HG03097 (cell line): ENCODE measurements at regions not wholly inside any gene's neighbourhood (a gene's known extent, or its start where the extent isn't known, plus 50 kb on each side); places are given as distances from the start of the nearest gene placed in this dataset.
"Not testable (repeated sequence)": the region's sequence is repeated elsewhere in the genome, so short reads cannot be mapped to it uniquely, and the experiment has no call there.

Experiments used
- ATAC-seq: cut with Tn5 transposase; IDR thresholded peaks from one replicate; pipeline ENCODE4 v1.9.1; 2021; ENCODE audit not compliant: unreplicated experiment, low FRiP score

DNA sequence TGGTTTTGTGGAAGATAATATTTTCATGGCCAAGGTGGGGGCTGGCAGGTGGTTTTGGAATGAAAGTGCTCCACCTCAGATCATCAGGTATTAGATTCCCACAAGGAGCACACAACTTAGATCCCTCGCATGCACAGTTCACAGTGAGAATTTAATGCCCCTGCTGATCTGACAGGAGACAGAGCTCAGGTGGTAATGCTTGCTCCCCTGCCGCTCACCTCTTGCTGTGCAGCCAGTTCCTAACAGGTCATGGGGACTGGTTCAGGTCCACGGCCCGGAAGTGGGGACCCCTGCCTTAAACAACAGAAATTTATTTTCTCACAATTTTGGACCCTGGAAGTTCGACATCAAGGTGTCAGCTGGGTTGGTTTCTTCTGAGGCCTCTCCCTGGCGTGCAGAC is 668.7 kb upstream of the ZNF608 start:
- no peak for ATAC-seq

DNA sequence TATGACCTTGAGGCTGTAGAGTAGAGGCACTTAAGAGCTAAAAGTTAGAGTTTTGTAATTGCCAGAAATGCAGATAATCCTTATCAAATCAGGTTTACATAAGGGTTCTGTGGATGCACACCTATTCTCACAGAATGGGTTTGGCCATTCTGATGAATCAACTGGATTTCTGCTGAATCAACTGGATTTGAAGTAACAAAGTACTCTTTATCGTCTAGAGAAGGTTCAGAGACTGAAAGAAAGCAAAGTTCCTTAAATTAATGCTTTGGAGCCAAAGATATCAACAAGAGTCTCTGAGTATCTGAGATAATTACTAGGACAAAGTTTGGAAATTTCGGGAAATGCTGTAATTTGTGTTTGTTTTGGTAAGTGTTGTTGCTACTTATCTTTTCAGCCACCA is 669.6 kb upstream of the ZNF608 start:
- ATAC-seq = no peak

- ATAC-seq = no peak
Observed at GRCh38 chr5:125421006-125421405, 674.6 kb upstream of the ZNF608 start.

GRCh38 chr5:125422342-125422741 is 675.9 kb upstream of the ZNF608 start:
- ATAC-seq = no peak

GRCh38 chr5:125424402-125425141 is 678.1 kb upstream of the ZNF608 start:
- no peak for ATAC-seq

DNA sequence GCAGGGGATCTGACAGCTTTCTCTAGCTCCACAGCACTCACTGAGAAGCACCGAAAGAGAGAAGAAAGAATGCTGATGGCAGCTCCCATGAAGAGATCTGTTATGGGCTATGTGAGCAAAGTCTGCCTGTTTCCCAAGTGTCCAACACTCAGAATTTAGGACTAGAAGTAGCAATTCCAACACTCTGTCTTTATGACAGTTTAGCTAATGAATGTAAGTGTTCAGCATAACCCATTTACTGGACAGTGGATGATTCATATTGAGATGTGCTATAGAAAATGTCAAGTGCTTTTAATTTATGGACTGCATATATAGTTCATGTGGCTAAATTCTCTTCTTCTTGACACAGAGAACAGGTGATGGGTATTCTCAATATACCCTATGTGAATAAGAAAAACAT is 683.1 kb upstream of the ZNF608 start:
- no peak for ATAC-seq

DNA sequence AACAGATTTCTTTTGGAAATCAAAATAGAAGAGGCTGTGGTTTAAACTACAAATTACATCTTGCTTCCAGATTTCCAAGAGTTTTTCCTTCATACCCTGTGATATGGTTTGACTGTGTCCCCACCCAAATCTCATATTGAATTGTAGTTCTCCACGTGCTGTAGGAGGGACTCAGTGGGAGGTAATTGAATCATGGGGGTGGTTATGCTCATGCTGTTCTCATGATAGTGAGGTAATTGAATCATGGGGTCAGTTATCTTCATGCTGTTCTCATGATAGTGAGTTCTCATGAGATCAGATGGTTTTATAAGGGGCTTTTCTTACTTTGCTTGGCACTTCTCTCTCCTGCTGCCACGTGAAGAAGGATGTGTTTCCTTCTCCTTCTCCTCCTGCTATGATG is 687.0 kb upstream of the ZNF608 start:
- no peak for ATAC-seq

GRCh38 chr5:125439243-125439642 is 692.8 kb upstream of the ZNF608 start:
- ATAC-seq = no peak

GRCh38 chr5:125440905-125441304 is 694.5 kb upstream of the ZNF608 start:
- ATAC-seq = no peak

- no peak for ATAC-seq
Observed at GRCh38 chr5:125446986-125447385, 700.5 kb upstream of the ZNF608 start.

- no peak for ATAC-seq
Observed at GRCh38 chr5:125450771-125451170, 704.3 kb upstream of the ZNF608 start.

GRCh38 chr5:125451622-125452021 is 705.2 kb upstream of the ZNF608 start:
- no peak for ATAC-seq

DNA sequence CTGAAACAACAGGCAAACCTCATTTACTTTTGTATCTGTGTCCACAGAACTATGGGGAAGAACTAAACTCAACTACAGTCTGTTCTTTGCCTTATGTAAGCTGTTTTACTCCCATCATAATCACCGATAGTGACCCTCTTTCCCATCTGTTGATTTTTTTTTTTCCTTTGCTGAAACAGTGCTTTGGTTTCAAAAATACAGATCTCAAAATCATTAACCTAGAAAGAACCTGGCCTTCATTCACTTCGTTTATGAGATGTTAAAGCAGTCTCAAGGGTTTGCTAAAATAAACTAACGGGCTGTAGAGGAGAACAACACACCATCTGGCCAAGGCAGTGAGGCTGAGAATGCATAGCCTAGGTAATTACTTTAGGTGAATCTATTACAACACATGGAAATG is 706.6 kb upstream of the ZNF608 start:
- no peak for ATAC-seq

DNA sequence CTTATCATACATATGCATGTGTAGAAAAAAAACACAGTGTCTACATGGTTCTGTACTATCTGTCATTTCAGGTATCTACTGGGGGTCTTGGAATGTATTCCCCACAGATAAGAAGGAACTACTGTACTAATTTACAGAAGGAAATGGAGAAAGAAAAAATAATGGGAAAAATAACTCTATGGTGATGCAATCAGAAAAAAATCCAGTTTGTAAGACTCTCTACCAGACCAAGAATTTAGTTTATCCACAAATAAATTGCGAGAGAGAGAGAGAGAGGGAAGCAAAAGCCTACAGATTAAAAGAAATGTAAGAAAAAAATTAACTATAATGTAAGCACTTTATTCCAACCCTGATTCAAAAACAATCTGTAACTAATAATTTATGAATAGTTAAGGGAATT is 708.6 kb upstream of the ZNF608 start:
- ATAC-seq = no peak

- ATAC-seq = not testable (repeated sequence)
Observed at GRCh38 chr5:125456005-125456404, 709.6 kb upstream of the ZNF608 start.

DNA sequence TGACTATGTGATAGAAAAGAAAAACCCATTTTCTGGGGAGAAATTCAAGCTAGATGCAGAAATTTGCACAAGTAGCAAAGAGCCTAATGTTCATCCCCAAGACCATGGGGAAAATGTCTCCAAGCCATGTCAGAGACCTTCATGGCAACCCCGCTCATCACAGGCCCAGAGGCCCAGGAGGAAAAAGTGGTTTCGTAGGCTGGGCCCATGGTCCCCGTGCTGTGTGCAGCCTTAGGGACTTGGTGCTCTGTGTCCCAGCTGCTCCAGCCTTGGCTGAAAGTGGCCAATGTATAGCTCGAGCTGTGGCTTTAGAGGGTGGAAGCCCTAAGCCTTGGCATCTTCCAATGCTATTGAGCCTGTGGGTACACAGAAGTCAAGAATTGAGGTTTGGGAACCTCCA is 711.2 kb upstream of the ZNF608 start:
- no peak for ATAC-seq

DNA sequence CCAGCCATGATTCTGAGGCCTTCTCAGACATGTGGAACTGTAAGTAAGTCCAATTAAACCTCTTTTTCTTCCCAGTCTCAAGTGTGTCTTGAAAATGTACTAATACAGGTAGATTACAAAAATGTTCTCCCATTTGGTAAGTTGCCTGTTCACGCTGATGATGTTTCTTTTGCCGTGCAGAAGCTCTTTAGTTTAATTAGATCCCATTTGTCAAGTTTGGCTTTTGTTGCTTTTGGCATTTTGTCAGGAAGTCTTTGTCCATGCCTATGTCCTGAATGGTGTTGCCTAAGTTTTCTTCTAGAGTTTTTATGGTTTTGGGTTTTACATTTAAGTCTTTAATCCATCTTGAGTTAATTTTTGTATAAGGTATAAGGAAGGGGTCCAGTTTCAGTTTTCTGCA is 712.5 kb upstream of the ZNF608 start:
- not testable (repeated sequence) for ATAC-seq

DNA sequence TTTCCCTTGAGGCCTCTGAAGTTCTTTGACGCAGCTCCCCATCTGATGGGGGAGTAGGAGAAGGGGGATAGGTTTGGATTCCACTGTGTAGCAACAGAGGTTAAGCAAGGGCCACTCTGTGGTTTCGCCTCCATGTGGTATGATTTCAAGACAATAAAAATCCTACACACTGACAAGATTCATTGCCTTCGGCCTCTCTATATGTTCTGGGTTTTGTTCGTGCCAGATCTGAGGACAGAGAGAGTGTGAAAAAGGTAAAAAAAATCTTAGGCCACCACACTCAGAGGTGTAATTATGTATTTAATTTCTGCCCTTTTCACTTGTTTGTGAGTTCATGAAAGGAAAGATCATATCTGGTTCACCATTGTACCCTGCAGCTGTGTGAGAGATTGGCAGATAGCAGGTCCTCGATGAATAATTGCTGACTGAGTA is 715.2 kb upstream of the ZNF608 start:
- no peak for ATAC-seq

DNA sequence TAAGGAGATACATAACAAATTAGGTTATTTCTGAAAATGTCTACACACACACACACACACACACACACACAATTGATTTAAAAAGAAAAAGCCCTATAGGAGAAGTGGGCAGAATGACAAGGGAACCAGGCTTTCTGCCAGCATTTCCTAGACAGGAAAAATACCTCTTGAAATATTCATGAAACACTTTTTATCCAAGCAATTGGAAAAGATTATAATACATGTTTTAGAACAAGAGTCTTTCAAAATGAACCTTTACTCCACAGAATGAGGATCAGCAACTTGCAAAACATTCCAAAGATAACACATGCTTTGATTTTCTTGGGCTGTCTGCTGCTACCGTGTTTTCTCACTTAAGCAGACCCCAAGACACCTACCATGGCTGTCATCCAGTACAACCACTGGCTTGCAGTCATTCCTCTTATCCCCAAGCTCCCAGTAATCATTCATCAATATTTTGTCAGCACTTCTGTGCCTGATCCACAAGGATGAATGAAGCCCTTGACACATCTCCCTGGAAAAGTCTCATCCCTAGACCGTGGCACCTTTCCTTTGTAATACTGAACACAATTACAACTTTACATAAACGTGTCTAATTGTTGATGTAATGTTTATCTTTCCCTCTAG is 717.1 kb upstream of the ZNF608 start:
- no peak for ATAC-seq

DNA sequence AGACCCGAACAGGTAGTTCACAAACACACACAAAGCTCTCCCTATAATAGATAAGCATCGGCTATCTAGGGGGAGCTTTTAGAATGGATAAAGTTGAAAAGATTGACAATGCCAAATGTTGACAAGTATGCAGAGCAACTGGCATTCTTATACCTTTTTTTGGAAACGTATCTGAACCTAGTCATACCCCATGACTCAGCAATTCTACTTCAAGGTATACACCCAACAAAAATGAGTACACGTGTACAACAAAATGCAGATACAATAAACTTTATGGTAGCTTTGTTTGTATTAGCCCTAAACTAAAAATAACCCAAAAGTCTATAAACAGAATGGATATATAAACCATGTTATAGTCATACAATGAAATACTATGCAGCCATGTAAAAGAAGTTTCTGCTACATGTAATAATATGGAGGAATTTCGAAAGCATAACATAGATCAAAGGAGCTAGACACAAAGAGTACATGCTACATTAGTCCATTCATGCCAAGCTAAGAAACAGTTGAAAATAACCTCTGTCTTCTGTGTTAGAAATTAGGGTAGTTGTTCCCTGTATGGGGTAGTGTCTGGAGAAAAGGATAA is 718.5 kb upstream of the ZNF608 start:
- no peak for ATAC-seq

GRCh38 chr5:125465703-125466102 is 719.3 kb upstream of the ZNF608 start:
- ATAC-seq = no peak

DNA sequence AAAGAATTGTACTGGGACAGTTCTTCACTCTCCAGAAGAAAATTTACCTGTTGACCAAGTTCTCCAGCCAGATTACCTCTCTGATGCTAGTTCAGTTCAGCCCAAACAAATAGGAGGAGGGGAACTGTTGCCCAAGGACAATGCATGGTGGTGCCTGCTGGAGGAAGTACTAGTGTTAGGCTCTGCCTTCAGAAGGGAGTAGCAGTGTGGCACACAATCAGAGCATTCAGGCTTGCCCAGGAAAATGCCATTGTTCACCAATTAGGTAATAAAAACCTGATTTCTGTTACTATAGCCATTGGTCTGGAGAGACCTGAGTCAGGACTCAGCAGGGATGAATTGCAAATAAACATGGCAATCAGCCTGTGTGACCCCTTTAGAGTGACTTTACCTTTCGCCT is 720.8 kb upstream of the ZNF608 start:
- no peak for ATAC-seq
